Ovary (tissue), 3 donors: ENCODE measurements at regions not wholly inside any gene's neighbourhood (a gene's known extent, or its start where the extent isn't known, plus 50 kb on each side); places are given as distances from the start of the nearest gene placed in this dataset.

ENCODE experiments used
- POLR2A ChIP-seq: fragments of 450-650 bp; IDR thresholded peaks from one replicate; pipeline ENCODE4 v1.6.1; 2017; ENCODE audit warnings: antibody characterized with exemption, mild to moderate bottlenecking, moderate library complexity
- TF ChIP-seq, protein P1 (sequence below), 3 donors: fragments of 450-650 bp in 2 of 3; fragments of 200-600 bp in 1 of 3; IDR thresholded peaks; one replicate each; pipeline versions ENCODE4 v1.5.1 to v1.8.0; 2016 to 2022; ENCODE audit warnings: antibody characterized with exemption in 3 of 3, mild to moderate bottlenecking in 1 of 3
- donor health status: DM: no; HTN: no; CAD: no.

DNA sequence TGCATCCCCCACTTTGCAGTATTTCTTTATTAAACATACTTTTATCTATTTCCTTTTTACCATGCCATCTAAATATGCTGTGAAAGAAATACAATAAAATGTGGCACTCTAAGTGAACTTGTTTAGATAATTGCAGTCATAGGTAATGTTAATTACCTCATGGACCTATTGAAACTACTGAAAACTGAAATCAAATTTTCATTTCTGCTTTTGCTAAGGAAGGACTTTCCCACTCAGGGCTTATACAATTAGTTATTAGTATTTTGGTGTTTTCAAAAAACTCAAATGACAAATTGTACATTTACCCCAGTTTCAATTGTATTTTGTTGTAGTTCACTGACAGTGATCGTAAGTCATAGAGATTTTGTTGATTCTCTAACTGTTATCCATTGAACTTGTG, 88.4 kb downstream of the ID4 start:
- TF ChIP-seq, protein P1, sequence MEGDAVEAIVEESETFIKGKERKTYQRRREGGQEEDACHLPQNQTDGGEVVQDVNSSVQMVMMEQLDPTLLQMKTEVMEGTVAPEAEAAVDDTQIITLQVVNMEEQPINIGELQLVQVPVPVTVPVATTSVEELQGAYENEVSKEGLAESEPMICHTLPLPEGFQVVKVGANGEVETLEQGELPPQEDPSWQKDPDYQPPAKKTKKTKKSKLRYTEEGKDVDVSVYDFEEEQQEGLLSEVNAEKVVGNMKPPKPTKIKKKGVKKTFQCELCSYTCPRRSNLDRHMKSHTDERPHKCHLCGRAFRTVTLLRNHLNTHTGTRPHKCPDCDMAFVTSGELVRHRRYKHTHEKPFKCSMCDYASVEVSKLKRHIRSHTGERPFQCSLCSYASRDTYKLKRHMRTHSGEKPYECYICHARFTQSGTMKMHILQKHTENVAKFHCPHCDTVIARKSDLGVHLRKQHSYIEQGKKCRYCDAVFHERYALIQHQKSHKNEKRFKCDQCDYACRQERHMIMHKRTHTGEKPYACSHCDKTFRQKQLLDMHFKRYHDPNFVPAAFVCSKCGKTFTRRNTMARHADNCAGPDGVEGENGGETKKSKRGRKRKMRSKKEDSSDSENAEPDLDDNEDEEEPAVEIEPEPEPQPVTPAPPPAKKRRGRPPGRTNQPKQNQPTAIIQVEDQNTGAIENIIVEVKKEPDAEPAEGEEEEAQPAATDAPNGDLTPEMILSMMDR (IDR thresholded peaks at IDR 0.05) = no peak
- no peak for TF ChIP-seq POLR2A
